BJ (cell line): ENCODE measurements at regions not wholly inside any gene's neighbourhood (a gene's known extent, or its start where the extent isn't known, plus 50 kb on each side); places are given as distances from the start of the nearest gene placed in this dataset.

Experiments used
- CTCF ChIA-PET: fragments of 350-600 bp; formaldehyde crosslinking; extraction: SDS; loops from one replicate; lab custom pipeline; 2021; ENCODE audit warnings: antibody characterized with exemption, inconsistent platforms; lab: Yijun Ruan, JAX
- POLR2A ChIA-PET: fragments of 300-600 bp; sonication (Branson Sonifier 250); formaldehyde crosslinking; extraction: SDS; loops from one replicate; lab custom pipeline; 2021; ENCODE audit warnings: antibody characterized with exemption; lab: Charles Lee
- DNase-seq: peaks from one replicate; pipeline ENCODE4 v3.0.0-alpha.2; 2011; ENCODE audit warnings: low read depth
- H3K27me3 ChIP-seq: 2 replicates; pipeline ENCODE4 v1.6.0; 2011; ENCODE audit warnings: low read length; ENCODE audit not compliant: control insufficient read depth, insufficient read depth
- H3K36me3 ChIP-seq: 2 replicates; pipeline ENCODE4 v1.5.1; 2011; ENCODE audit warnings: low read length; ENCODE audit not compliant: control insufficient read depth, insufficient read depth
- H3K4me3 ChIP-seq: 2 replicates; pipeline ENCODE4 v1.5.1; 2011; ENCODE audit warnings: low read depth, mild to moderate bottlenecking, control low read depth, low read length
- CTCF ChIP-seq: IDR thresholded peaks from 2 replicates; pipeline ENCODE4 v1.5.1; 2011; ENCODE audit warnings: low read depth, mild to moderate bottlenecking, control low read depth, inconsistent platforms, low read length, moderate library complexity; ENCODE audit not compliant: insufficient read depth

GRCh38 chr5:20254748-20255147 lies 266.7 kb upstream of the CDH18 start:
- ChIA-PET POLR2A (no interaction called here), CTCF (no interaction called here)
- H3K27me3 ChIP-seq: no peaks in the 10 kb centered on the region
- no peak for TF ChIP-seq CTCF
- no peak for DNase-seq
- no peaks in the 10 kb centered on the region for H3K36me3 ChIP-seq
- H3K4me3 ChIP-seq: no peak overlapping the region

GRCh38 chr5:20248118-20248517 lies 260.1 kb upstream of the CDH18 start:
- CTCF ChIA-PET: no interaction called here
- H3K27me3 ChIP-seq: no peaks in the 10 kb centered on the region
- POLR2A ChIA-PET: no interaction called here
- DNase-seq: no peak
- TF ChIP-seq CTCF: no peak
- no peak overlapping the region for H3K4me3 ChIP-seq
- H3K36me3 ChIP-seq: no peaks in the 10 kb centered on the region

- H3K27me3 ChIP-seq: no peaks in the 10 kb centered on the region
- ChIA-PET POLR2A (no interaction called here), CTCF (no interaction called here)
- DNase-seq: no peak
- no peak for TF ChIP-seq CTCF
- H3K36me3 ChIP-seq: no peaks in the 10 kb centered on the region
- no peak overlapping the region for H3K4me3 ChIP-seq
Observed at GRCh38 chr5:20245432-20245974, 257.5 kb upstream of the CDH18 start.

GRCh38 chr5:20241351-20241750 lies 253.4 kb upstream of the CDH18 start:
- Histone ChIP-seq H3K4me3 (no peak overlapping the region), H3K27me3 (no peaks in the 10 kb centered on the region), H3K36me3 (no peaks in the 10 kb centered on the region)
- DNase-seq: no peak
- no peak for TF ChIP-seq CTCF
- ChIA-PET CTCF (no interaction called here), POLR2A (no interaction called here)

GRCh38 chr5:20231040-20231439 lies 243.0 kb upstream of the CDH18 start:
- Histone ChIP-seq H3K27me3 (no peaks in the 10 kb centered on the region), H3K36me3 (no peaks in the 10 kb centered on the region), H3K4me3 (no peak overlapping the region)
- POLR2A ChIA-PET: no interaction called here
- 0 out of 2 replicates have a peak, but pooled peaks have one; percentile 3 for TF ChIP-seq CTCF
- CTCF ChIA-PET: no interaction called here
- no peak for DNase-seq
